ENCODE measurements at regions not wholly inside any gene's neighbourhood (a gene's known extent, or its start where the extent isn't known, plus 50 kb on each side); places are given as distances from the start of the nearest gene placed in this dataset.

DNA sequence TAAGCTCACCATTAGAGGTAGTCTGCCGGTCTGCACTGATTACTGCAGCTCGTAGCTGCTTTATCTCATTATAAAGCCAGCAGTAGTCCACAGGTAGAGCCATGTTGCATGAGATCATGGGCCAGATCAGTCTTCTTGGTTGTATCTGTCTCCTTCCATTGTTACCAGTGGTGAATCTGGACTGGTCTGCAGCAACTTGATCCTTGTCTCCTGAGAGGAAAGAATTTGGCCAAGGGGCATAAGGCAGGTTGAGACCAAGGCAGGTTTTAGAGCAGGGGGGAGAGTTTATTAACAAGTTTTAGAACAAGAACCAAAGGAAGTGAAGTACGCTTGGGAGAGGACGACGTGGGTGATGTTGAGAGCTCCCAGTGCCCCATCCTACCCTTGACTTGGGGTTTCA, 228.5 kb downstream of the STIM2 start:
- no peaks in the 10 kb centered on the region for H3K36me3 ChIP-seq (ENCODE audit: control insufficient read depth in 2 of 2, insufficient read depth in 2 of 2, low read length in 1 of 2)
- SMC1A ChIA-PET (ENCODE audit: uncharacterized antibody, unreplicated experiment), result interaction anchor here (0.9 kb wide), 1 partner anchor 15 kb away, joined by 4 read pairs; no protein-coding TSS in a partner anchor
- CTCF ChIA-PET, result interaction anchor here (0.8 kb wide), 1 partner anchor 40 kb away, joined by 3 read pairs; no protein-coding TSS in a partner anchor
- no peak for TF ChIP-seq EZH2 (IDR thresholded peaks at IDR 0.05; ENCODE audit: borderline replicate concordance, control insufficient read depth, low read depth, low read length)
- TF ChIP-seq BHLHE40 (IDR thresholded peaks at IDR 0.05; ENCODE audit: borderline replicate concordance in 1 of 2, low read depth in 2 of 2, low read length in 1 of 2), result no peak
- no peak for TF ChIP-seq CBX3 (IDR thresholded peaks at IDR 0.05; ENCODE audit: borderline replicate concordance, low read depth)
- TF ChIP-seq HDGF (IDR thresholded peaks at IDR 0.05), result no peak
- no peak for TF ChIP-seq SREBF1 (IDR thresholded peaks at IDR 0.05; ENCODE audit: low read length)
- TF ChIP-seq, protein P1, sequence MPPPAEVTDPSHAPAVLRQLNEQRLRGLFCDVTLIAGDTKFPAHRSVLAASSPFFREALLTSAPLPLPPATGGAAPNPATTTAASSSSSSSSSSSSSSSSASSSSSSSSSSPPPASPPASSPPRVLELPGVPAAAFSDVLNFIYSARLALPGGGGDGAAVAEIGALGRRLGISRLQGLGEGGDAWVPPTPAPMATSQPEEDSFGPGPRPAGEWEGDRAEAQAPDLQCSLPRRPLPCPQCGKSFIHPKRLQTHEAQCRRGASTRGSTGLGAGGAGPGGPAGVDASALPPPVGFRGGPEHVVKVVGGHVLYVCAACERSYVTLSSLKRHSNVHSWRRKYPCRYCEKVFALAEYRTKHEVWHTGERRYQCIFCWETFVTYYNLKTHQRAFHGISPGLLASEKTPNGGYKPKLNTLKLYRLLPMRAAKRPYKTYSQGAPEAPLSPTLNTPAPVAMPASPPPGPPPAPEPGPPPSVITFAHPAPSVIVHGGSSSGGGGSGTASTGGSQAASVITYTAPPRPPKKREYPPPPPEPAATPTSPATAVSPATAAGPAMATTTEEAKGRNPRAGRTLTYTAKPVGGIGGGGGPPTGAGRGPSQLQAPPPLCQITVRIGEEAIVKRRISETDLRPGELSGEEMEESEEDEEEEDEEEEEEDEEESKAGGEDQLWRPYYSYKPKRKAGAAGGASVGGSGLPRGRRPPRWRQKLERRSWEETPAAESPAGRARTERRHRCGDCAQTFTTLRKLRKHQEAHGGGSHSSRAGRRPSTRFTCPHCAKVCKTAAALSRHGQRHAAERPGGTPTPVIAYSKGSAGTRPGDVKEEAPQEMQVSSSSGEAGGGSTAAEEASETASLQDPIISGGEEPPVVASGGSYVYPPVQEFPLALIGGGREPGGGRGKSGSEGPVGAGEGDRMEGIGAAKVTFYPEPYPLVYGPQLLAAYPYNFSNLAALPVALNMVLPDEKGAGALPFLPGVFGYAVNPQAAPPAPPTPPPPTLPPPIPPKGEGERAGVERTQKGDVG (CRISPR knock-in tag; IDR thresholded peaks at IDR 0.05), result no peak
- TF ChIP-seq, protein P2, sequence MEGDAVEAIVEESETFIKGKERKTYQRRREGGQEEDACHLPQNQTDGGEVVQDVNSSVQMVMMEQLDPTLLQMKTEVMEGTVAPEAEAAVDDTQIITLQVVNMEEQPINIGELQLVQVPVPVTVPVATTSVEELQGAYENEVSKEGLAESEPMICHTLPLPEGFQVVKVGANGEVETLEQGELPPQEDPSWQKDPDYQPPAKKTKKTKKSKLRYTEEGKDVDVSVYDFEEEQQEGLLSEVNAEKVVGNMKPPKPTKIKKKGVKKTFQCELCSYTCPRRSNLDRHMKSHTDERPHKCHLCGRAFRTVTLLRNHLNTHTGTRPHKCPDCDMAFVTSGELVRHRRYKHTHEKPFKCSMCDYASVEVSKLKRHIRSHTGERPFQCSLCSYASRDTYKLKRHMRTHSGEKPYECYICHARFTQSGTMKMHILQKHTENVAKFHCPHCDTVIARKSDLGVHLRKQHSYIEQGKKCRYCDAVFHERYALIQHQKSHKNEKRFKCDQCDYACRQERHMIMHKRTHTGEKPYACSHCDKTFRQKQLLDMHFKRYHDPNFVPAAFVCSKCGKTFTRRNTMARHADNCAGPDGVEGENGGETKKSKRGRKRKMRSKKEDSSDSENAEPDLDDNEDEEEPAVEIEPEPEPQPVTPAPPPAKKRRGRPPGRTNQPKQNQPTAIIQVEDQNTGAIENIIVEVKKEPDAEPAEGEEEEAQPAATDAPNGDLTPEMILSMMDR (IDR thresholded peaks at IDR 0.05 in 2 of 3, conservative IDR thresholded peaks at IDR 0.05 in 1 of 3; ENCODE audit: control insufficient read depth in 2 of 3, extremely low read depth in 1 of 3, insufficient read depth in 1 of 3, low read depth in 3 of 3, low read length in 3 of 3), result no peak
- no peak for TF ChIP-seq TCF7 (IDR thresholded peaks at IDR 0.05; ENCODE audit: borderline replicate concordance)
- no peak for TF ChIP-seq NR2C2 (IDR thresholded peaks at IDR 0.05; ENCODE audit: borderline replicate concordance, control insufficient read depth, insufficient read length, low read depth)
- no peak for TF ChIP-seq PAX8 (IDR thresholded peaks at IDR 0.05)
- TF ChIP-seq, protein P3, sequence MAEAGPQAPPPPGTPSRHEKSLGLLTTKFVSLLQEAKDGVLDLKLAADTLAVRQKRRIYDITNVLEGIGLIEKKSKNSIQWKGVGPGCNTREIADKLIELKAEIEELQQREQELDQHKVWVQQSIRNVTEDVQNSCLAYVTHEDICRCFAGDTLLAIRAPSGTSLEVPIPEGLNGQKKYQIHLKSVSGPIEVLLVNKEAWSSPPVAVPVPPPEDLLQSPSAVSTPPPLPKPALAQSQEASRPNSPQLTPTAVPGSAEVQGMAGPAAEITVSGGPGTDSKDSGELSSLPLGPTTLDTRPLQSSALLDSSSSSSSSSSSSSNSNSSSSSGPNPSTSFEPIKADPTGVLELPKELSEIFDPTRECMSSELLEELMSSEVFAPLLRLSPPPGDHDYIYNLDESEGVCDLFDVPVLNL (IDR thresholded peaks at IDR 0.05; ENCODE audit: low read depth, low read length), result no peak
- no peak for TF ChIP-seq MXI1 (IDR thresholded peaks at IDR 0.05; ENCODE audit: low read depth, low read length)
- TF ChIP-seq TBL1XR1 (IDR thresholded peaks at IDR 0.05; ENCODE audit: low read depth, low read length), result no peak
- TF ChIP-seq, protein P4, sequence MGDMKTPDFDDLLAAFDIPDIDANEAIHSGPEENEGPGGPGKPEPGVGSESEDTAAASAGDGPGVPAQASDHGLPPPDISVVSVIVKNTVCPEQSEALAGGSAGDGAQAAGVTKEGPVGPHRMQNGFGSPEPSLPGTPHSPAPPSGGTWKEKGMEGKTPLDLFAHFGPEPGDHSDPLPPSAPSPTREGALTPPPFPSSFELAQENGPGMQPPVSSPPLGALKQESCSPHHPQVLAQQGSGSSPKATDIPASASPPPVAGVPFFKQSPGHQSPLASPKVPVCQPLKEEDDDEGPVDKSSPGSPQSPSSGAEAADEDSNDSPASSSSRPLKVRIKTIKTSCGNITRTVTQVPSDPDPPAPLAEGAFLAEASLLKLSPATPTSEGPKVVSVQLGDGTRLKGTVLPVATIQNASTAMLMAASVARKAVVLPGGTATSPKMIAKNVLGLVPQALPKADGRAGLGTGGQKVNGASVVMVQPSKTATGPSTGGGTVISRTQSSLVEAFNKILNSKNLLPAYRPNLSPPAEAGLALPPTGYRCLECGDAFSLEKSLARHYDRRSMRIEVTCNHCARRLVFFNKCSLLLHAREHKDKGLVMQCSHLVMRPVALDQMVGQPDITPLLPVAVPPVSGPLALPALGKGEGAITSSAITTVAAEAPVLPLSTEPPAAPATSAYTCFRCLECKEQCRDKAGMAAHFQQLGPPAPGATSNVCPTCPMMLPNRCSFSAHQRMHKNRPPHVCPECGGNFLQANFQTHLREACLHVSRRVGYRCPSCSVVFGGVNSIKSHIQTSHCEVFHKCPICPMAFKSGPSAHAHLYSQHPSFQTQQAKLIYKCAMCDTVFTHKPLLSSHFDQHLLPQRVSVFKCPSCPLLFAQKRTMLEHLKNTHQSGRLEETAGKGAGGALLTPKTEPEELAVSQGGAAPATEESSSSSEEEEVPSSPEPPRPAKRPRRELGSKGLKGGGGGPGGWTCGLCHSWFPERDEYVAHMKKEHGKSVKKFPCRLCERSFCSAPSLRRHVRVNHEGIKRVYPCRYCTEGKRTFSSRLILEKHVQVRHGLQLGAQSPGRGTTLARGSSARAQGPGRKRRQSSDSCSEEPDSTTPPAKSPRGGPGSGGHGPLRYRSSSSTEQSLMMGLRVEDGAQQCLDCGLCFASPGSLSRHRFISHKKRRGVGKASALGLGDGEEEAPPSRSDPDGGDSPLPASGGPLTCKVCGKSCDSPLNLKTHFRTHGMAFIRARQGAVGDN (IDR thresholded peaks at IDR 0.05), result no peak
- TF ChIP-seq NBN (IDR thresholded peaks at IDR 0.05), result no peak

More for the DNA sequence above, 228.5 kb downstream of the STIM2 start:
- ChIA-PET RAD21 (ENCODE audit: unreplicated experiment) (no interaction called here), POLR2A (no interaction called here)
- Histone ChIP-seq H3K27ac (ENCODE audit: control insufficient read depth, insufficient read depth) (no peak overlapping the region), H3K9me3 (replicated peaks; ENCODE audit: control insufficient read depth, insufficient read depth, low read length) (no peaks in the 10 kb centered on the region), H3K9ac (ENCODE audit: control insufficient read depth, insufficient read depth, low read length) (no peak overlapping the region), H3K79me2 (ENCODE audit: control insufficient read depth, insufficient read depth, low read length) (no peaks in the 10 kb centered on the region), H2AFZ (ENCODE audit: control insufficient read depth, low read depth, low read length) (no peak overlapping the region), H3K4me3 (no peak overlapping the region), H4K20me1 (ENCODE audit: control insufficient read depth, insufficient read depth) (no peaks in the 10 kb centered on the region), H3K4me2 (ENCODE audit: control insufficient read depth, insufficient read depth) (no peak overlapping the region), H3K4me1 (ENCODE audit: control insufficient read depth, insufficient read depth, low read length) (no peaks in the 10 kb centered on the region), H3K27me3 (replicated peaks in 1 of 2; ENCODE audit: control insufficient read depth in 2 of 2, insufficient read depth in 2 of 2, low read length in 1 of 2) (peaks cover 0 to 14% of the 10 kb centered on the region in 2 experiments; a peak in 2 of 4 replicates)
- DNase-seq (ENCODE audit: low read depth, low spot score) (no peak), FAIRE-seq (no peak), ATAC-seq (no peak)
- no TSS peak for BruUV-seq (replicated peaks)
- WGBS (ENCODE audit: insufficient coverage, insufficient replicate concordance, low lambda C conversion rate, missing lambda C conversion rate), result 65% methylated on average over 5 of the region's 5 CpGs
- in situ Hi-C loops (cut with MboI), result no loop called here
- intact Hi-C loops (cut with micrococcal nuclease; ENCODE audit: unreplicated experiment), result no loop called here

Measured in GM12878 (cell line).